ENCODE measurements at regions not wholly inside any gene's neighbourhood (a gene's known extent, or its start where the extent isn't known, plus 50 kb on each side); places are given as distances from the start of the nearest gene placed in this dataset.

DNA sequence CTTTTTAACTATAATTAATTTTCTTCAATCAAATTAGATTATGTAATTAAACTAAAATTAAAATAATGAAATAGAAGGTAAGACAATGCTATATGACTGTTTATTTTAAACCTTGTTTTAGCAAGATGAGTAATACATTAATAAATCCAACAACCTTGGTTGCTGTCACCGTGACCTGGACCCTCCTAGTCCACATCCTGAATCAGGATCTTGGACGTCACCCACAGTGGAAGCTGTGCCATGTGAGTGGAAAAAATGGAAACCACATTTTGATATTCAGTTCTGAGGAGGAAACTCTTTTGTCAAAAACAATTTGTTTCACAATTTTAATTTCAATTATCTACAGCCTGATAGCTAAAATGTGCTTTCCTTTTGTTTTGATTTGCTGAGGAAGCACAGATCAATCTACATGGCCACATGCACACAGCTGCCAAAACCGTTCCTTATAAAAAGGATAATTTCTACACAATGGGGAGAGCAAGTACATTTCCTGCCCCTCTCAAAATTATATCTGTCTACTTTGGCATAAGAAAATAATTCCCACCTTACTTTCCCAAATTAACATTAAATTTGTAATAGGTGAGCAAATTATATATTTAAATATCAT is 255.5 kb downstream of the RASSF9 start:
- no peak overlapping the region for H3K4me3 ChIP-seq (ENCODE audit: low read depth, low read length)
- TF ChIP-seq ZNF560 (tag by site-specific recombination; IDR thresholded peaks at IDR 0.05; ENCODE audit: borderline replicate concordance) (no peak), BCL11B (tag by site-specific recombination; IDR thresholded peaks at IDR 0.05; ENCODE audit: low read depth) (no peak), ZNF623 (tag by site-specific recombination; IDR thresholded peaks at IDR 0.05) (no peak), ZNF404 (tag by site-specific recombination; IDR thresholded peaks at IDR 0.05) (no peak), GLI2 (tag by site-specific recombination; IDR thresholded peaks at IDR 0.05; ENCODE audit: borderline replicate concordance, low read depth) (no peak), ZNF155 (tag by site-specific recombination; IDR thresholded peaks at IDR 0.05) (no peak), ZNF121 (tag by site-specific recombination; IDR thresholded peaks at IDR 0.05) (no peak), OVOL3 (tag by site-specific recombination; IDR thresholded peaks at IDR 0.05) (no peak), ZNF555 (tag by site-specific recombination; conservative IDR thresholded peaks at IDR 0.05) (no peak), ZIC2 (tag by site-specific recombination; IDR thresholded peaks at IDR 0.05) (no peak), ZNF785 (tag by site-specific recombination; IDR thresholded peaks at IDR 0.05) (no peak), TCF7L2 (IDR thresholded peaks at IDR 0.05; ENCODE audit: borderline replicate concordance, low read depth, low read length) (no peak), ZEB2 (tag by site-specific recombination; IDR thresholded peaks at IDR 0.05) (no peak), ZNF114 (tag by site-specific recombination; IDR thresholded peaks at IDR 0.05) (no peak), ZNF214 (tag by site-specific recombination; IDR thresholded peaks at IDR 0.05; ENCODE audit: borderline replicate concordance) (no peak), ZSCAN23 (tag by site-specific recombination; IDR thresholded peaks at IDR 0.05) (no peak), ZNF473 (tag by site-specific recombination; IDR thresholded peaks at IDR 0.05) (no peak)
- TF ChIP-seq, protein P1, sequence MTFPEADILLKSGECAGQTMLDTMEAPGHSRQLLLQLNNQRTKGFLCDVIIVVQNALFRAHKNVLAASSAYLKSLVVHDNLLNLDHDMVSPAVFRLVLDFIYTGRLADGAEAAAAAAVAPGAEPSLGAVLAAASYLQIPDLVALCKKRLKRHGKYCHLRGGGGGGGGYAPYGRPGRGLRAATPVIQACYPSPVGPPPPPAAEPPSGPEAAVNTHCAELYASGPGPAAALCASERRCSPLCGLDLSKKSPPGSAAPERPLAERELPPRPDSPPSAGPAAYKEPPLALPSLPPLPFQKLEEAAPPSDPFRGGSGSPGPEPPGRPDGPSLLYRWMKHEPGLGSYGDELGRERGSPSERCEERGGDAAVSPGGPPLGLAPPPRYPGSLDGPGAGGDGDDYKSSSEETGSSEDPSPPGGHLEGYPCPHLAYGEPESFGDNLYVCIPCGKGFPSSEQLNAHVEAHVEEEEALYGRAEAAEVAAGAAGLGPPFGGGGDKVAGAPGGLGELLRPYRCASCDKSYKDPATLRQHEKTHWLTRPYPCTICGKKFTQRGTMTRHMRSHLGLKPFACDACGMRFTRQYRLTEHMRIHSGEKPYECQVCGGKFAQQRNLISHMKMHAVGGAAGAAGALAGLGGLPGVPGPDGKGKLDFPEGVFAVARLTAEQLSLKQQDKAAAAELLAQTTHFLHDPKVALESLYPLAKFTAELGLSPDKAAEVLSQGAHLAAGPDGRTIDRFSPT (tag by site-specific recombination; IDR thresholded peaks at IDR 0.05): no peak
- TF ChIP-seq, protein P2, sequence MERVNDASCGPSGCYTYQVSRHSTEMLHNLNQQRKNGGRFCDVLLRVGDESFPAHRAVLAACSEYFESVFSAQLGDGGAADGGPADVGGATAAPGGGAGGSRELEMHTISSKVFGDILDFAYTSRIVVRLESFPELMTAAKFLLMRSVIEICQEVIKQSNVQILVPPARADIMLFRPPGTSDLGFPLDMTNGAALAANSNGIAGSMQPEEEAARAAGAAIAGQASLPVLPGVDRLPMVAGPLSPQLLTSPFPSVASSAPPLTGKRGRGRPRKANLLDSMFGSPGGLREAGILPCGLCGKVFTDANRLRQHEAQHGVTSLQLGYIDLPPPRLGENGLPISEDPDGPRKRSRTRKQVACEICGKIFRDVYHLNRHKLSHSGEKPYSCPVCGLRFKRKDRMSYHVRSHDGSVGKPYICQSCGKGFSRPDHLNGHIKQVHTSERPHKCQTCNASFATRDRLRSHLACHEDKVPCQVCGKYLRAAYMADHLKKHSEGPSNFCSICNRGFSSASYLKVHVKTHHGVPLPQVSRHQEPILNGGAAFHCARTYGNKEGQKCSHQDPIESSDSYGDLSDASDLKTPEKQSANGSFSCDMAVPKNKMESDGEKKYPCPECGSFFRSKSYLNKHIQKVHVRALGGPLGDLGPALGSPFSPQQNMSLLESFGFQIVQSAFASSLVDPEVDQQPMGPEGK (tag by site-specific recombination; IDR thresholded peaks at IDR 0.05): no peak
- no peak overlapping the region for H3K27ac ChIP-seq (ENCODE audit: extremely low read depth, low read depth, low read length)
- POLR2A ChIA-PET: no interaction called here
- CTCF ChIA-PET: interaction anchor here (0.6 to 1.9 kb wide), 5 partner anchors 25 to 345 kb away, joined by 3 to 8 read pairs (median 3); no protein-coding TSS in a partner anchor
- no peaks in the 10 kb centered on the region for H3K4me1 ChIP-seq (ENCODE audit: control insufficient read depth, insufficient read depth, low read length)
- H3K9me3 ChIP-seq (ENCODE audit: control insufficient read depth, insufficient read depth, low read depth, low read length): no peaks in the 10 kb centered on the region
- H3K36me3 ChIP-seq (ENCODE audit: control insufficient read depth in 2 of 2, insufficient read depth in 1 of 2, low read length in 2 of 2): no peaks in the 10 kb centered on the region

DNA sequence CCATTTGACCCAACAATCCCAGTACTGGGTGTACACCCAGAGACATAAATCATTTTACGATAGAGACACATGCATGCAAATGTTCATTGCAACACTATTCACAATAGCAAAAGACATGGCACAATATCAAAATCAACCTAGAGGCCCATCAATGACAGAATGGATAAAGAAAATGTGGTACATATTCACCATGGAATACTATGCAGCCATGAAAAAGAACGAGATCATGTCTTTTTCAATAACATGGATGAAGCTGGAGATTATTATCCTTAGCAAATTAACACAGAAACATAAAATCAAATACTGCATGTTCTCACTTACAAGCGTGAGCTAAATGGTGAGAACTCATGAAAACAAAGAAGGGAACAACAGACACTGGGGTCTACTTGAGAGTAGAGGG is 249.1 kb downstream of the RASSF9 start:
- H3K4me3 ChIP-seq (ENCODE audit: low read depth, low read length): no peak overlapping the region
- no peak overlapping the region for H3K27ac ChIP-seq (ENCODE audit: extremely low read depth, low read depth, low read length)
- no peaks in the 10 kb centered on the region for H3K4me1 ChIP-seq (ENCODE audit: control insufficient read depth, insufficient read depth, low read length)
- no peaks in the 10 kb centered on the region for H3K9me3 ChIP-seq (ENCODE audit: control insufficient read depth, insufficient read depth, low read depth, low read length)
- TF ChIP-seq, protein P3, sequence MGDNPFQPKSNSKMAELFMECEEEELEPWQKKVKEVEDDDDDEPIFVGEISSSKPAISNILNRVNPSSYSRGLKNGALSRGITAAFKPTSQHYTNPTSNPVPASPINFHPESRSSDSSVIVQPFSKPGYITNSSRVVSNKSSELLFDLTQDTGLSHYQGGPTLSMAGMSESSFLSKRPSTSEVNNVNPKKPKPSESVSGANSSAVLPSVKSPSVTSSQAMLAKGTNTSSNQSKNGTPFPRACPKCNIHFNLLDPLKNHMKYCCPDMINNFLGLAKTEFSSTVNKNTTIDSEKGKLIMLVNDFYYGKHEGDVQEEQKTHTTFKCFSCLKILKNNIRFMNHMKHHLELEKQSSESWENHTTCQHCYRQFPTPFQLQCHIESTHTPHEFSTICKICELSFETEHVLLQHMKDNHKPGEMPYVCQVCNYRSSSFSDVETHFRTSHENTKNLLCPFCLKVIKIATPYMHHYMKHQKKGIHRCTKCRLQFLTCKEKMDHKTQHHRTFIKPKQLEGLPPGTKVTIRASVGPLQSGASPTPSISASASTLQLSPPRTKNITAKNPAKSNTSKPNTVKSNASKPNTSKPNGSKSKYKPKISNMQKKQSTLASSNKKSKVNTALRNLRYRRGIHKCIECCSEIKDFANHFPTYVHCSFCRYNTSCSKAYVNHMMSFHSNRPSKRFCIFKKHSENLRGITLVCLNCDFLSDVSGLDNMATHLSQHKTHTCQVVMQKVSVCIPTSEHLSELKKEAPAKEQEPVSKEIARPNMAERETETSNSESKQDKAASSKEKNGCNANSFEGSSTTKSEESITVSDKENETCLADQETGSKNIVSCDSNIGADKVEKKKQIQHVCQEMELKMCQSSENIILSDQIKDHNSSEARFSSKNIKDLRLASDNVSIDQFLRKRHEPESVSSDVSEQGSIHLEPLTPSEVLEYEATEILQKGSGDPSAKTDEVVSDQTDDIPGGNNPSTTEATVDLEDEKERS (tag by site-specific recombination; IDR thresholded peaks at IDR 0.05): 0 out of 2 replicates have a peak, but pooled peaks have one; percentile 26
- no peak for TF ChIP-seq ZNF10 (tag by site-specific recombination; IDR thresholded peaks at IDR 0.05)
- TF ChIP-seq ZNF785 (tag by site-specific recombination; IDR thresholded peaks at IDR 0.05): no peak
- TF ChIP-seq, protein P4, sequence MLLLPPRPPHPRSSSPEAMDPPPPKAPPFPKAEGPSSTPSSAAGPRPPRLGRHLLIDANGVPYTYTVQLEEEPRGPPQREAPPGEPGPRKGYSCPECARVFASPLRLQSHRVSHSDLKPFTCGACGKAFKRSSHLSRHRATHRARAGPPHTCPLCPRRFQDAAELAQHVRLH (tag by site-specific recombination; IDR thresholded peaks at IDR 0.05): 0 out of 2 replicates have a peak, but pooled peaks have one; percentile 42
- TF ChIP-seq, protein P5, sequence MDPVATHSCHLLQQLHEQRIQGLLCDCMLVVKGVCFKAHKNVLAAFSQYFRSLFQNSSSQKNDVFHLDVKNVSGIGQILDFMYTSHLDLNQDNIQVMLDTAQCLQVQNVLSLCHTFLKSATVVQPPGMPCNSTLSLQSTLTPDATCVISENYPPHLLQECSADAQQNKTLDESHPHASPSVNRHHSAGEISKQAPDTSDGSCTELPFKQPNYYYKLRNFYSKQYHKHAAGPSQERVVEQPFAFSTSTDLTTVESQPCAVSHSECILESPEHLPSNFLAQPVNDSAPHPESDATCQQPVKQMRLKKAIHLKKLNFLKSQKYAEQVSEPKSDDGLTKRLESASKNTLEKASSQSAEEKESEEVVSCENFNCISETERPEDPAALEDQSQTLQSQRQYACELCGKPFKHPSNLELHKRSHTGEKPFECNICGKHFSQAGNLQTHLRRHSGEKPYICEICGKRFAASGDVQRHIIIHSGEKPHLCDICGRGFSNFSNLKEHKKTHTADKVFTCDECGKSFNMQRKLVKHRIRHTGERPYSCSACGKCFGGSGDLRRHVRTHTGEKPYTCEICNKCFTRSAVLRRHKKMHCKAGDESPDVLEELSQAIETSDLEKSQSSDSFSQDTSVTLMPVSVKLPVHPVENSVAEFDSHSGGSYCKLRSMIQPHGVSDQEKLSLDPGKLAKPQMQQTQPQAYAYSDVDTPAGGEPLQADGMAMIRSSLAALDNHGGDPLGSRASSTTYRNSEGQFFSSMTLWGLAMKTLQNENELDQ (tag by site-specific recombination; IDR thresholded peaks at IDR 0.05; ENCODE audit: low read depth): no peak
- peak; percentile 95 for TF ChIP-seq ZNF146 (tag by site-specific recombination; IDR thresholded peaks at IDR 0.05)
- TF ChIP-seq ZNF501 (tag by site-specific recombination; IDR thresholded peaks at IDR 0.05): no peak
- TF ChIP-seq SP3 (tag by site-specific recombination; IDR thresholded peaks at IDR 0.05): no peak
- H3K36me3 ChIP-seq (ENCODE audit: control insufficient read depth in 2 of 2, insufficient read depth in 1 of 2, low read length in 2 of 2): no peaks in the 10 kb centered on the region
- POLR2A ChIA-PET: no interaction called here
- CTCF ChIA-PET: no interaction called here

Measured in HEK293 (cell line).